ENCODE measurements at regions not wholly inside any gene's neighbourhood (a gene's known extent, or its start where the extent isn't known, plus 50 kb on each side); places are given as distances from the start of the nearest gene placed in this dataset.

DNA sequence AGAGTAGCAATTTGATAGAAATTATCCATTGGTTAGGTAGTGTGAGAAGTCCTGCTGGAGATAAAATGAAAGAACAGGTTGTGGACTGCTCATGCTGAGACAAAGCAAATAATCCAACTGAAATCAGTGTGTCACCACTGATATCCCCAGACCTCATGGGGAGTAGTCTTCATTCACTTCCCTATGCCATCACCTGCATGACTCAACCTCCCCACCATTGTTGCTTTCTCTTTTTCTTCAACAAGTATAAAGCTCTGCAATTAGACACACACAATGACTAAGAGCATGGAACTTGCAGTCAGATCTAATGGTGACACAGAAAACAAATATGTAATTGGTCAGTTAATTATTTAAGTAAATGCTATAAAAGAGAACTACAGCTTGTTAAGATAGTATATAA lies 475.3 kb downstream of the RIT2 start:
- no peak overlapping the region for H3K27ac ChIP-seq (ENCODE audit: low read depth in 1 of 2, low read length in 2 of 2)
- no peaks in the 10 kb centered on the region for H3K9me3 ChIP-seq (ENCODE audit: control insufficient read depth, low read length)
- H3K4me1 ChIP-seq (ENCODE audit: control insufficient read depth in 1 of 2, insufficient read depth in 2 of 2, low read length in 2 of 2): no peaks in the 10 kb centered on the region
- DNase-seq (no peak), ATAC-seq (ENCODE audit: low FRiP score) (no peak)
- intact Hi-C loops (cut with DNase I): no loop called here
- H3K4me3 ChIP-seq (ENCODE audit: low read length in 2 of 2): no peak overlapping the region
- no peaks in the 10 kb centered on the region for H3K27me3 ChIP-seq (ENCODE audit: control insufficient read depth in 1 of 2, insufficient read depth in 2 of 2, low read length in 1 of 2)
- no peaks in the 10 kb centered on the region for H3K36me3 ChIP-seq (ENCODE audit: control insufficient read depth in 1 of 2, insufficient read depth in 2 of 2, low read length in 1 of 2)

GRCh38 chr18:42641996-42642395 lies 473.5 kb downstream of the RIT2 start:
- ATAC-seq (ENCODE audit: low FRiP score) (no peak), DNase-seq (no peak)
- no peaks in the 10 kb centered on the region for H3K9me3 ChIP-seq (ENCODE audit: control insufficient read depth, low read length)
- H3K27ac ChIP-seq (ENCODE audit: low read depth in 1 of 2, low read length in 2 of 2): no peak overlapping the region
- no peak overlapping the region for H3K4me3 ChIP-seq (ENCODE audit: low read length in 2 of 2)
- no peaks in the 10 kb centered on the region for H3K4me1 ChIP-seq (ENCODE audit: control insufficient read depth in 1 of 2, insufficient read depth in 2 of 2, low read length in 2 of 2)
- no peaks in the 10 kb centered on the region for H3K27me3 ChIP-seq (ENCODE audit: control insufficient read depth in 1 of 2, insufficient read depth in 2 of 2, low read length in 1 of 2)
- 85 to 89% methylated on average over 5 of the region's 5 CpGs for WGBS, 2 donors
- no peaks in the 10 kb centered on the region for H3K36me3 ChIP-seq (ENCODE audit: control insufficient read depth in 1 of 2, insufficient read depth in 2 of 2, low read length in 1 of 2)
- intact Hi-C loops (cut with DNase I): no loop called here

DNA sequence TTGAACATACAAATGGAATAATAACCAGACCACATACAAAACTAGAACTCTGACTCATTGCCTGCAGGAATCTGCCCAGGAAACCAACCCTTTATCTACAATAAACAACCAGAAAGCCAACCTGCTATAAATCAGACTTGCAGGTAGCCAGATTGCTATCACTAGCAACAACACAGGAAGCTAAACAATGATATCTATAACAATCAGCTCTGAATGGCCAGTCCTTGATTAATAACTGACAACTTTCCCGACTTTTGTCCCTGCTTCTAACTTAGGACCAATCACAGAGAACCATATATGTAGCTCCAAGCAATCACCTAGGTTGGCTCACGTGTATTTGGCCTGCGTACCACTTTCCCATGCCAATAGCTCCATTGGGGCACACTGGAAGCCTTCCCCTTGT lies 470.8 kb downstream of the RIT2 start:
- Histone ChIP-seq H3K4me3 (ENCODE audit: low read length in 2 of 2) (no peak overlapping the region), H3K27ac (ENCODE audit: low read depth in 1 of 2, low read length in 2 of 2) (no peak overlapping the region), H3K27me3 (ENCODE audit: control insufficient read depth in 1 of 2, insufficient read depth in 2 of 2, low read length in 1 of 2) (no peaks in the 10 kb centered on the region), H3K36me3 (ENCODE audit: control insufficient read depth in 1 of 2, insufficient read depth in 2 of 2, low read length in 1 of 2) (no peaks in the 10 kb centered on the region), H3K9me3 (ENCODE audit: control insufficient read depth, low read length) (no peaks in the 10 kb centered on the region), H3K4me1 (ENCODE audit: control insufficient read depth in 1 of 2, insufficient read depth in 2 of 2, low read length in 2 of 2) (no peaks in the 10 kb centered on the region)
- DNase-seq (no peak), ATAC-seq (ENCODE audit: low FRiP score) (no peak)
- intact Hi-C loops (cut with DNase I): no loop called here
- 4 to 6% methylated on average over 3 of the region's 3 CpGs for WGBS, 2 donors

DNA sequence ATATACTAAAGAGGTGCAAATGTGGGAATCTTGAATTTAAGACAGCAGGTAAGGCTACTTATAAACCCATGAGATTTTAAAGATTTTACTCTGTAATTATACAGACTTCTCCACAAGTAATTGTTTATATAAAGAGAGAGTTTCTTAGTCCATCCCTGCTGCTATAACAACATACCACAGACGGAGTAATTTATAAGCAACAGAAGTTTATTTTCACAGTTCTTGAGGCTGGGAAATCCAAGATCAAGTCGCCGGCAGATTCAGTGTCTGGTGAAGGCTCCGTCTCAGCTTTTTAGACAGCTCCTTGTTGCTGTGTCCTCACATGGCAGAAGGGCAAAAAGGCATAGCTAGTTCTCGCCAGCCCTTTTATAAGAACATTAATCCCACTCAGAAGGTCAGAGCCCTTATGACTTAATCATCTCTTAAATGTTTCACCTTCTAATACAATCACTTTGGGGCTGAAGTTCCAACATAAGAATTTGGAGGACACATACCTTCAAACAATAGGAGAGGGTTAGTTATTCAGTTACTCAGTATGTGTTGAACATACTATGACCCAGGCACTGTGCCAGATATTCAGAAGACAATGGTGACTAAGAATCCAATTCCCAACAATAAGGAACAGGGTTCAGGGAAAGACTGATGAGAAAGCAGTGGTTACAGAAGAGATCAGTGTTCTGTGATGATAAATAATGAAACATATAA lies 466.0 kb downstream of the RIT2 start:
- no peak for ATAC-seq (ENCODE audit: low FRiP score)

GRCh38 chr18:42654556-42654955 lies 460.9 kb downstream of the RIT2 start:
- DNase-seq (no peak), ATAC-seq (ENCODE audit: low FRiP score) (no peak)
- Histone ChIP-seq H3K9me3 (ENCODE audit: control insufficient read depth, low read length) (no peaks in the 10 kb centered on the region), H3K36me3 (ENCODE audit: control insufficient read depth in 1 of 2, insufficient read depth in 2 of 2, low read length in 1 of 2) (no peaks in the 10 kb centered on the region), H3K4me3 (ENCODE audit: low read length in 2 of 2) (no peak overlapping the region), H3K4me1 (ENCODE audit: control insufficient read depth in 1 of 2, insufficient read depth in 2 of 2, low read length in 2 of 2) (no peaks in the 10 kb centered on the region), H3K27me3 (ENCODE audit: control insufficient read depth in 1 of 2, insufficient read depth in 2 of 2, low read length in 1 of 2) (no peaks in the 10 kb centered on the region), H3K27ac (ENCODE audit: low read depth in 1 of 2, low read length in 2 of 2) (no peak overlapping the region)
- 38 to 40% methylated on average over 3 of the region's 3 CpGs for WGBS, 2 donors
- intact Hi-C loops (cut with DNase I): no loop called here

More for the DNA sequence above, 466.0 kb downstream of the RIT2 start:
- WGBS, 2 donors: 56 to 68% methylated on average over 5 of the region's 5 CpGs
- Histone ChIP-seq H3K27me3 (ENCODE audit: control insufficient read depth in 1 of 2, insufficient read depth in 2 of 2, low read length in 1 of 2) (no peaks in the 10 kb centered on the region), H3K9me3 (ENCODE audit: control insufficient read depth, low read length) (no peaks in the 10 kb centered on the region), H3K4me1 (ENCODE audit: control insufficient read depth in 1 of 2, insufficient read depth in 2 of 2, low read length in 2 of 2) (no peaks in the 10 kb centered on the region), H3K27ac (ENCODE audit: low read depth in 1 of 2, low read length in 2 of 2) (no peak overlapping the region), H3K36me3 (ENCODE audit: control insufficient read depth in 1 of 2, insufficient read depth in 2 of 2, low read length in 1 of 2) (no peaks in the 10 kb centered on the region), H3K4me3 (ENCODE audit: low read length in 2 of 2) (no peak overlapping the region)
- DNase-seq: no peak
- intact Hi-C loops (cut with DNase I): no loop called here

- DNase-seq: no peak
- no peaks in the 10 kb centered on the region for H3K4me1 ChIP-seq (ENCODE audit: control insufficient read depth in 1 of 2, insufficient read depth in 2 of 2, low read length in 2 of 2)
- no peak for ATAC-seq (ENCODE audit: low FRiP score)
- H3K4me3 ChIP-seq (ENCODE audit: low read length in 2 of 2): no peak overlapping the region
- no peaks in the 10 kb centered on the region for H3K27me3 ChIP-seq (ENCODE audit: control insufficient read depth in 1 of 2, insufficient read depth in 2 of 2, low read length in 1 of 2)
- H3K36me3 ChIP-seq (ENCODE audit: control insufficient read depth in 1 of 2, insufficient read depth in 2 of 2, low read length in 1 of 2): no peaks in the 10 kb centered on the region
- intact Hi-C loops (cut with DNase I): no loop called here
- no peak overlapping the region for H3K27ac ChIP-seq (ENCODE audit: low read depth in 1 of 2, low read length in 2 of 2)
- H3K9me3 ChIP-seq (ENCODE audit: control insufficient read depth, low read length): no peaks in the 10 kb centered on the region
- WGBS, 2 donors: 79 to 86% methylated on average over 1 of the region's 1 CpG
Measured at GRCh38 chr18:42657551-42657950, 457.9 kb downstream of the RIT2 start.

GRCh38 chr18:42658171-42658570 lies 457.3 kb downstream of the RIT2 start:
- no peak overlapping the region for H3K4me3 ChIP-seq (ENCODE audit: low read length in 2 of 2)
- intact Hi-C loops (cut with DNase I): no loop called here
- no peak overlapping the region for H3K27ac ChIP-seq (ENCODE audit: low read depth in 1 of 2, low read length in 2 of 2)
- no peaks in the 10 kb centered on the region for H3K27me3 ChIP-seq (ENCODE audit: control insufficient read depth in 1 of 2, insufficient read depth in 2 of 2, low read length in 1 of 2)
- no peaks in the 10 kb centered on the region for H3K9me3 ChIP-seq (ENCODE audit: control insufficient read depth, low read length)
- H3K4me1 ChIP-seq (ENCODE audit: control insufficient read depth in 1 of 2, insufficient read depth in 2 of 2, low read length in 2 of 2): no peaks in the 10 kb centered on the region
- no peaks in the 10 kb centered on the region for H3K36me3 ChIP-seq (ENCODE audit: control insufficient read depth in 1 of 2, insufficient read depth in 2 of 2, low read length in 1 of 2)
- no peak for DNase-seq
- no peak for ATAC-seq (ENCODE audit: low FRiP score)
- WGBS, 2 donors: 90 to 94% methylated on average over 3 of the region's 3 CpGs

- H3K4me1 ChIP-seq (ENCODE audit: control insufficient read depth in 1 of 2, insufficient read depth in 2 of 2, low read length in 2 of 2): no peaks in the 10 kb centered on the region
- 93 to 94% methylated on average over 1 of the region's 1 CpG for WGBS, 2 donors
- H3K27me3 ChIP-seq (ENCODE audit: control insufficient read depth in 1 of 2, insufficient read depth in 2 of 2, low read length in 1 of 2): no peaks in the 10 kb centered on the region
- no peak for ATAC-seq (ENCODE audit: low FRiP score)
- intact Hi-C loops (cut with DNase I): no loop called here
- H3K4me3 ChIP-seq (ENCODE audit: low read length in 2 of 2): no peak overlapping the region
- no peak overlapping the region for H3K27ac ChIP-seq (ENCODE audit: low read depth in 1 of 2, low read length in 2 of 2)
- H3K9me3 ChIP-seq (ENCODE audit: control insufficient read depth, low read length): no peaks in the 10 kb centered on the region
- no peak for DNase-seq
- H3K36me3 ChIP-seq (ENCODE audit: control insufficient read depth in 1 of 2, insufficient read depth in 2 of 2, low read length in 1 of 2): no peaks in the 10 kb centered on the region
Measured at GRCh38 chr18:42659187-42659586, 456.3 kb downstream of the RIT2 start.

DNA sequence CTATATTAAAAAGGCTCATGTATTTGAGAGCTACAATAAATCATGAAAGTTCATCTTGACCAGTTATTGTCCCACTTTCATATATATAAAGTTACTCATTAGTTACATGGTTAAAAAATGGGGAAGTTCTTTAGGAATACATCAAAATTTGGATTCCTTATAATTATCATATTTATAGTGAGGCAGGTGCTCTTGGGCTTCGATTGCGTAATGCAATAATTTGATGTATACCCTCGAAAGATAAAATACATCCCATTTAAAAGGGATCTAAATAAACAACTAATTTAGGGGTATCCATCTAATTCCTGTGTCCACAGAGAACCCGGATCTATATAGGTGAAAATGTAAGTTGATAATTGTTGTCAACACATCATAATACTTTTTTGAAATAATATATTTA lies 444.6 kb downstream of the RIT2 start:
- H3K4me1 ChIP-seq (ENCODE audit: control insufficient read depth in 1 of 2, insufficient read depth in 2 of 2, low read length in 2 of 2): no peaks in the 10 kb centered on the region
- no peak for ATAC-seq (ENCODE audit: low FRiP score)
- H3K36me3 ChIP-seq (ENCODE audit: control insufficient read depth in 1 of 2, insufficient read depth in 2 of 2, low read length in 1 of 2): no peaks in the 10 kb centered on the region
- no peak for DNase-seq
- intact Hi-C loops (cut with DNase I): no loop called here
- no peaks in the 10 kb centered on the region for H3K9me3 ChIP-seq (ENCODE audit: control insufficient read depth, low read length)
- no peak overlapping the region for H3K27ac ChIP-seq (ENCODE audit: low read depth in 1 of 2, low read length in 2 of 2)
- no peaks in the 10 kb centered on the region for H3K27me3 ChIP-seq (ENCODE audit: control insufficient read depth in 1 of 2, insufficient read depth in 2 of 2, low read length in 1 of 2)
- WGBS, 2 donors: 90 to 92% methylated on average over 4 of the region's 4 CpGs
- no peak overlapping the region for H3K4me3 ChIP-seq (ENCODE audit: low read length in 2 of 2)

Measured in aorta (tissue), 5 donors.